Panc1 (cell line): ENCODE measurements at regions not wholly inside any gene's neighbourhood (a gene's known extent, or its start where the extent isn't known, plus 50 kb on each side); places are given as distances from the start of the nearest gene placed in this dataset.

ENCODE experiments used
- ATAC-seq: fragments of 200-7000 bp; cut with Tn5 transposase; 2 replicates; pipeline ENCODE4 v1.9.1; 2020; ENCODE audit warnings: mild to moderate bottlenecking, moderate library complexity
- BruUV-seq: library from RNA; stranded (reverse); fragments of 400-500 nt; replicated peaks from 2 replicates; lab custom pipeline; 2021; lab: Mats Ljungman, UMichigan
- CTCF ChIA-PET: fragments of 300-600 bp; sonication (Branson Sonifier 250); formaldehyde crosslinking; loops from one replicate; lab custom pipeline; 2022; ENCODE audit warnings: antibody characterized with exemption; lab: Charles Lee
- POLR2A ChIA-PET: fragments of 300-600 bp; sonication (Branson Sonifier 250); formaldehyde crosslinking; loops from one replicate; lab custom pipeline; 2022; ENCODE audit warnings: antibody characterized with exemption; lab: Charles Lee
- DNase-seq: peaks from one replicate; pipeline ENCODE4 v3.0.0-alpha.2; 2010; ENCODE audit warnings: low read depth, low spot score
- H3K27ac ChIP-seq: 2 replicates; pipeline ENCODE4 v1.5.1; 2011; ENCODE audit warnings: mild to moderate bottlenecking, low read length, inconsistent platforms
- H3K27me3 ChIP-seq: fragments of 200-500 bp; sonication (Bioruptor generic); 2 replicates; pipeline ENCODE4 v1.6.0; 2014; ENCODE audit warnings: low read length, inconsistent platforms; ENCODE audit not compliant: control insufficient read depth, insufficient read depth
- H3K36me3 ChIP-seq: fragments of 200-500 bp; sonication (Bioruptor generic); 2 replicates; pipeline ENCODE4 v1.5.1; 2014; ENCODE audit warnings: inconsistent platforms, mild to moderate bottlenecking, low read length, moderate library complexity; ENCODE audit not compliant: control insufficient read depth, insufficient read depth
- H3K4me1 ChIP-seq: 2 replicates; pipeline ENCODE4 v1.5.1; 2011; ENCODE audit warnings: inconsistent platforms, mild to moderate bottlenecking, low read length, moderate library complexity; ENCODE audit not compliant: control insufficient read depth, insufficient read depth
- H3K4me3 ChIP-seq, 2 experiments: 2 replicates each; pipeline ENCODE4 v1.5.1; 2011 to 2012; ENCODE audit warnings: low read depth in 2 of 2, low read length in 2 of 2, mild to moderate bottlenecking in 2 of 2, inconsistent platforms in 1 of 2, moderate library complexity in 1 of 2
- H3K9me3 ChIP-seq: fragments of 200-500 bp; sonication (Bioruptor generic); 2 replicates; pipeline ENCODE4 v1.5.1; 2014; ENCODE audit warnings: low read depth, mild to moderate bottlenecking, inconsistent platforms, low read length, moderate library complexity; ENCODE audit not compliant: control insufficient read depth, insufficient read depth
- POLR2AphosphoS5 ChIP-seq: IDR thresholded peaks from 2 replicates; pipeline ENCODE4 v1.6.1; 2012; ENCODE audit warnings: mild to moderate bottlenecking, low read depth, low read length, moderate library complexity
- SIN3A ChIP-seq: IDR thresholded peaks from 2 replicates; pipeline ENCODE4 v1.6.1; 2012; ENCODE audit warnings: low read depth, mild to moderate bottlenecking, low read length, moderate library complexity, borderline replicate concordance; ENCODE audit not compliant: insufficient read depth
- TCF7L2 ChIP-seq: IDR thresholded peaks from 2 replicates; pipeline ENCODE4 v1.6.1; 2011; ENCODE audit warnings: mild to moderate bottlenecking, low read depth, low read length, inconsistent platforms
- in situ Hi-C: cut with HindIII; loops from 2 replicates; pipeline ENCODE4 v1.10.0; 2016; ENCODE audit warnings: low sequenced_read_pairs, low pct_unique_long_range_greater_than_20kb
- intact Hi-C: fragments of 100-400 bp; cut with micrococcal nuclease; formaldehyde crosslinking; loops from one replicate; pipeline ENCODE4 v1.10.0; 2022; ENCODE audit not compliant: unreplicated experiment
- TF ChIP-seq, protein P1 (sequence below): fragments of 450-650 bp; IDR thresholded peaks from 2 replicates; pipeline ENCODE4 v1.5.1; 2017; ENCODE audit warnings: mild to moderate bottlenecking
- TF ChIP-seq, protein P2 (sequence below), 2 experiments: IDR thresholded peaks; 2 replicates each; pipeline ENCODE4 v1.6.1; 2011 to 2012; ENCODE audit warnings: low read depth in 2 of 2, control low read depth in 1 of 2, low read length in 1 of 2, mild to moderate bottlenecking in 1 of 2, moderate library complexity in 1 of 2; ENCODE audit not compliant: insufficient read depth in 1 of 2

DNA sequence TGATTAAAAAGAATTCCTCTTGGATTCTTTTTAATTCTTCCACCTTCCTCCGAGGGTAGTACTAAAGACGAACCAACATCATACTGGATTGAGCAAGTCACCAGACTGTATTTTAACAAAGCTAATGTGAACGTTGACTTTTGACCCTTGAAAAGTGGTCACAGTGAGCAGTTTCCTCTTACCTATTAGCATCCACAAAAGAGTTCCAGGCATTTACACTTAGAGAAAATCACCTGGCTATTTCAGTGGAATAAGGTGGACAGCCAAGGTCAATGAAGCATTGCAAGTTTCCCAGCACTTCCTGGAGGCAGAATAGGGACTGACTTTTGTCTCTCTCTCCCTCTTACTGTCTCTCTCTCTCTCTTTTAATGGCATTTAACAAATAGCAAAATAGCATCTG is 145.1 kb upstream of the DAB2 start:
- H3K27me3 ChIP-seq, result peaks cover 15% of the 10 kb centered on the region
- DNase-seq (no peak), ATAC-seq (no peak)
- in situ Hi-C loops, result no loop called here
- no TSS peak for BruUV-seq
- CTCF ChIA-PET, result interaction anchor here (0.7 kb wide), 1 partner anchor 1218 kb away, joined by 3 read pairs; no protein-coding TSS in a partner anchor
- POLR2A ChIA-PET, result no interaction called here
- no peaks in the 10 kb centered on the region for H3K36me3 ChIP-seq
- no peaks in the 10 kb centered on the region for H3K9me3 ChIP-seq
- H3K4me1 ChIP-seq, result no peaks in the 10 kb centered on the region
- TF ChIP-seq, protein P1, sequence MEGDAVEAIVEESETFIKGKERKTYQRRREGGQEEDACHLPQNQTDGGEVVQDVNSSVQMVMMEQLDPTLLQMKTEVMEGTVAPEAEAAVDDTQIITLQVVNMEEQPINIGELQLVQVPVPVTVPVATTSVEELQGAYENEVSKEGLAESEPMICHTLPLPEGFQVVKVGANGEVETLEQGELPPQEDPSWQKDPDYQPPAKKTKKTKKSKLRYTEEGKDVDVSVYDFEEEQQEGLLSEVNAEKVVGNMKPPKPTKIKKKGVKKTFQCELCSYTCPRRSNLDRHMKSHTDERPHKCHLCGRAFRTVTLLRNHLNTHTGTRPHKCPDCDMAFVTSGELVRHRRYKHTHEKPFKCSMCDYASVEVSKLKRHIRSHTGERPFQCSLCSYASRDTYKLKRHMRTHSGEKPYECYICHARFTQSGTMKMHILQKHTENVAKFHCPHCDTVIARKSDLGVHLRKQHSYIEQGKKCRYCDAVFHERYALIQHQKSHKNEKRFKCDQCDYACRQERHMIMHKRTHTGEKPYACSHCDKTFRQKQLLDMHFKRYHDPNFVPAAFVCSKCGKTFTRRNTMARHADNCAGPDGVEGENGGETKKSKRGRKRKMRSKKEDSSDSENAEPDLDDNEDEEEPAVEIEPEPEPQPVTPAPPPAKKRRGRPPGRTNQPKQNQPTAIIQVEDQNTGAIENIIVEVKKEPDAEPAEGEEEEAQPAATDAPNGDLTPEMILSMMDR, result no peak
- no peak overlapping the region for H3K4me3 ChIP-seq
- H3K27ac ChIP-seq, result no peak overlapping the region
- intact Hi-C loops, result loop anchor here (2.0 to 10.0 kb wide), 2 partner anchors 353 to 1305 kb away; no protein-coding TSS in a partner anchor

DNA sequence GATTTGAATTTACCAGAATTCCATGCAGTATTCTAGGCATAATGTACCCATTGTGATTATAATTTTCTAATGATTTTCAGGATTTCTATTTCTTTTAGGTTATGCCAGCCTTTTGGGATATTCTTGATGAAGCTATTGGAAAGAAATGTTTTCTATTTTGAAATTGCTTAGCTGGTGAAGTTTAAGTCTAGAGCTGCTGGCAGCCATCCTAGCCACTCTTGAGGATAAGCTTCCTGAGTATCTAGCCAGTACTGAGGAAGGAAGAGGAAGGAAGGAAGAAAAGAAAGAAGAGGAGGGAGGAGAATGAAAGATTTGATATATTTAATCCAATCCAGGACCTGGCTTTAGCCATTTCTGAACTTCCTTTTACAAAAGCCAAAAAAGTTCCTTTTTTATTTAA is 142.1 kb upstream of the DAB2 start:
- in situ Hi-C loops, result no loop called here
- intact Hi-C loops, result no loop called here
- CTCF ChIA-PET, result no interaction called here

DNA sequence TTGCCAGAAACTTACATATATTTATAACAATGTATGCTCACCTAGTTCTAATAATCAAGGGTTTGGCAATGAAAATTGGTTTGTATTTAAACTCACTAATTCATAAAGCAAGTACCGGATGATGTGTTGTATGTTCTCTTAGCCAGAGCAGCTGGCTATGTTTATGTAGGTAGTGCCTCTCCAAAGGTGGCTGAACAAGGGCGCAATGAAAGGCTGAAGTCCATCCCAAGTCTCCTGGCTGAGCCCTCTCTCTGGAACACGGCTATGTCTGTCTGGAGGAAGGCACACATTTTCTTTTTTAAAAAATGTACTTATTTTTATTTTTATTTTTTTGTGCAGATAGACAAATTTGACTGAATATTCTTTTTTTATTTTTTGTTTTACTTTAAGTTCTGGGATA is 141.2 kb upstream of the DAB2 start:
- Histone ChIP-seq H3K27ac (no peak overlapping the region), H3K4me1 (no peaks in the 10 kb centered on the region), H3K36me3 (no peaks in the 10 kb centered on the region), H3K27me3 (peaks cover 5% of the 10 kb centered on the region; the same call in 1 of the 2 replicates), H3K9me3 (no peaks in the 10 kb centered on the region), H3K4me3 (no peak overlapping the region)
- in situ Hi-C loops, result no loop called here
- no peak for TF ChIP-seq POLR2AphosphoS5
- no peak for TF ChIP-seq TCF7L2
- TF ChIP-seq, protein P1, result no peak
- no peak for TF ChIP-seq SIN3A
- TF ChIP-seq, protein P2, sequence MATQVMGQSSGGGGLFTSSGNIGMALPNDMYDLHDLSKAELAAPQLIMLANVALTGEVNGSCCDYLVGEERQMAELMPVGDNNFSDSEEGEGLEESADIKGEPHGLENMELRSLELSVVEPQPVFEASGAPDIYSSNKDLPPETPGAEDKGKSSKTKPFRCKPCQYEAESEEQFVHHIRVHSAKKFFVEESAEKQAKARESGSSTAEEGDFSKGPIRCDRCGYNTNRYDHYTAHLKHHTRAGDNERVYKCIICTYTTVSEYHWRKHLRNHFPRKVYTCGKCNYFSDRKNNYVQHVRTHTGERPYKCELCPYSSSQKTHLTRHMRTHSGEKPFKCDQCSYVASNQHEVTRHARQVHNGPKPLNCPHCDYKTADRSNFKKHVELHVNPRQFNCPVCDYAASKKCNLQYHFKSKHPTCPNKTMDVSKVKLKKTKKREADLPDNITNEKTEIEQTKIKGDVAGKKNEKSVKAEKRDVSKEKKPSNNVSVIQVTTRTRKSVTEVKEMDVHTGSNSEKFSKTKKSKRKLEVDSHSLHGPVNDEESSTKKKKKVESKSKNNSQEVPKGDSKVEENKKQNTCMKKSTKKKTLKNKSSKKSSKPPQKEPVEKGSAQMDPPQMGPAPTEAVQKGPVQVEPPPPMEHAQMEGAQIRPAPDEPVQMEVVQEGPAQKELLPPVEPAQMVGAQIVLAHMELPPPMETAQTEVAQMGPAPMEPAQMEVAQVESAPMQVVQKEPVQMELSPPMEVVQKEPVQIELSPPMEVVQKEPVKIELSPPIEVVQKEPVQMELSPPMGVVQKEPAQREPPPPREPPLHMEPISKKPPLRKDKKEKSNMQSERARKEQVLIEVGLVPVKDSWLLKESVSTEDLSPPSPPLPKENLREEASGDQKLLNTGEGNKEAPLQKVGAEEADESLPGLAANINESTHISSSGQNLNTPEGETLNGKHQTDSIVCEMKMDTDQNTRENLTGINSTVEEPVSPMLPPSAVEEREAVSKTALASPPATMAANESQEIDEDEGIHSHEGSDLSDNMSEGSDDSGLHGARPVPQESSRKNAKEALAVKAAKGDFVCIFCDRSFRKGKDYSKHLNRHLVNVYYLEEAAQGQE (IDR thresholded peaks at IDR 0.05; ENCODE audit: insufficient read depth in 1 of 2, low read depth in 2 of 2, low read length in 1 of 2), result no peak
- intact Hi-C loops, result no loop called here
- DNase-seq (no peak), ATAC-seq (no peak)
- ChIA-PET POLR2A (no interaction called here), CTCF (no interaction called here)
- BruUV-seq, result no TSS peak

More for the DNA sequence above, 142.1 kb upstream of the DAB2 start:
- no peaks in the 10 kb centered on the region for H3K36me3 ChIP-seq
- no peak overlapping the region for H3K27ac ChIP-seq
- BruUV-seq, result no TSS peak
- H3K4me1 ChIP-seq, result no peaks in the 10 kb centered on the region
- POLR2A ChIA-PET, result no interaction called here
- H3K4me3 ChIP-seq, result no peak overlapping the region
- TF ChIP-seq, protein P1, result no peak
- H3K27me3 ChIP-seq, result peaks cover 4% of the 10 kb centered on the region; the same call in 1 of the 2 replicates
- H3K9me3 ChIP-seq, result no peaks in the 10 kb centered on the region
- DNase-seq (no peak), ATAC-seq (no peak)
